ENCODE measurements at regions not wholly inside any gene's neighbourhood (a gene's known extent, or its start where the extent isn't known, plus 50 kb on each side); places are given as distances from the start of the nearest gene placed in this dataset.

- no peak for TF ChIP-seq CTCF (IDR thresholded peaks at IDR 0.05)
- TF ChIP-seq POLR2A (IDR thresholded peaks at IDR 0.05): no peak
Observed at GRCh38 chr5:129405222-129405621, 54.9 kb upstream of the ADAMTS19 start.
